ENCODE measurements at regions not wholly inside any gene's neighbourhood (a gene's known extent, or its start where the extent isn't known, plus 50 kb on each side); places are given as distances from the start of the nearest gene placed in this dataset.

- 4% methylated on average over 4 of the region's 5 CpGs for WGBS (ENCODE audit: low lambda C conversion rate)
- POLR2A ChIA-PET, result no interaction called here
- H3K4me1 ChIP-seq (ENCODE audit: insufficient read depth, low read length), result no peaks in the 10 kb centered on the region
- DNase-seq (ENCODE audit: low spot score) (no peak), ATAC-seq (no peak), FAIRE-seq (no peak)
- H3K79me2 ChIP-seq (ENCODE audit: insufficient read depth, low read length), result no peaks in the 10 kb centered on the region
- TF ChIP-seq ZSCAN21 (CRISPR knock-in tag; IDR thresholded peaks at IDR 0.05; ENCODE audit: borderline replicate concordance) (no peak), GPBP1L1 (CRISPR knock-in tag; IDR thresholded peaks at IDR 0.05) (no peak), CTCF (CRISPR knock-in tag; IDR thresholded peaks at IDR 0.05) (peak; percentile 38), TOPORS (CRISPR knock-in tag; IDR thresholded peaks at IDR 0.05) (no peak), STAG1 (CRISPR knock-in tag; IDR thresholded peaks at IDR 0.05) (peak; percentile 48), ZNF83 (CRISPR knock-in tag; IDR thresholded peaks at IDR 0.05; ENCODE audit: borderline replicate concordance) (no peak), CSRNP1 (CRISPR knock-in tag; IDR thresholded peaks at IDR 0.05) (no peak), ZSCAN20 (CRISPR knock-in tag; IDR thresholded peaks at IDR 0.05; ENCODE audit: borderline replicate concordance) (no peak), HOMEZ (CRISPR knock-in tag; IDR thresholded peaks at IDR 0.05; ENCODE audit: low read depth) (no peak), AHDC1 (CRISPR knock-in tag; IDR thresholded peaks at IDR 0.05; ENCODE audit: borderline replicate concordance) (no peak), ZMAT3 (CRISPR knock-in tag; conservative IDR thresholded peaks at IDR 0.05) (no peak)
- H3K4me2 ChIP-seq (ENCODE audit: low read depth, low read length), result no peak overlapping the region
- intact Hi-C loops (cut with micrococcal nuclease; ENCODE audit: unreplicated experiment) (loop anchor here (2.0 kb wide), 1 partner anchor 260 kb away; no protein-coding TSS in a partner anchor), in situ Hi-C loops (cut with HindIII; ENCODE audit: extremely low pct_ligation_motif_present, low pct_unique_long_range_greater_than_20kb) (no loop called here)
- no peak overlapping the region for H2AFZ ChIP-seq (ENCODE audit: low read length)
- no peaks in the 10 kb centered on the region for H4K20me1 ChIP-seq (ENCODE audit: insufficient read depth, low read length)
- no peaks in the 10 kb centered on the region for H3K36me3 ChIP-seq (replicated peaks in 1 of 2; ENCODE audit: control insufficient read depth in 1 of 2, insufficient read depth in 2 of 2, low read length in 2 of 2)
- BruUV-seq (replicated peaks), result no TSS peak
- CTCF ChIA-PET (ENCODE audit: low intra/inter-chr PET ratio, low total read pairs), result no interaction called here
- H3K9ac ChIP-seq (ENCODE audit: insufficient read depth, low read depth, low read length), result no peak overlapping the region
- no peak overlapping the region for H3K4me3 ChIP-seq (replicated peaks in 1 of 3; ENCODE audit: insufficient read depth in 1 of 3, low read depth in 2 of 3, low read length in 3 of 3)
- no peaks in the 10 kb centered on the region for H3K9me3 ChIP-seq (ENCODE audit: low read length)
- H3K27ac ChIP-seq (ENCODE audit: extremely low read length, insufficient read depth, low read length), result no peak overlapping the region
- no peaks in the 10 kb centered on the region for H3K27me3 ChIP-seq (ENCODE audit: control insufficient read depth in 1 of 2, insufficient read depth in 2 of 2, low read length in 2 of 2)
These were observed 51.3 kb upstream of the CADPS start for GRCh38 chr3:62926494-62926893.
